ENCODE measurements at regions not wholly inside any gene's neighbourhood (a gene's known extent, or its start where the extent isn't known, plus 50 kb on each side); places are given as distances from the start of the nearest gene placed in this dataset.

DNA sequence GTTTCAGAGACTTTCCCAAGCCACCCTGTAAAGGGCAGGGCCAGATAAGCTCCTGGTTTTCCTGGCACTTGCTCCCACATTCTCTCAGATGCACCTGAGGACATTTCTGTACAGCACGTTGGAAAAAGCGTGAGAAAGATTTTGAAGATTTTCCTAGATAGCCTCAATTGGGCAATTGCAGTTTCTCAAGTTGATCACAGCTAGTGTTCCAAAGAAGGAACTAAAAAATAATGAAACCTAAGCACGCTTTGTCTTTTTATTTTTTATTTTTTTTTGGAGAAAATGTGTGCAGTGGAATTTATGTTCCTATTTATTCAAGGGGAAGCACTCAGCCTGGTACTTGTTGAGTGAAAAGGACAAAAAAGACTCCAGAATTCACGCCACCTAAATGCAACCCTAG lies 429.1 kb downstream of the RNF144A start:
- TF ChIP-seq ZNF274 (IDR thresholded peaks at IDR 0.05; ENCODE audit: low read depth, low read length): no peak
- TF ChIP-seq YY1 (IDR thresholded peaks at IDR 0.05; ENCODE audit: insufficient read depth, insufficient read length): no peak
- TF ChIP-seq SUZ12 (IDR thresholded peaks at IDR 0.05; ENCODE audit: extremely low read depth, insufficient read depth, insufficient read length): no peak

Data from NT2/D1 (cell line).